Endothelial cell of umbilical vein (primary cell): ENCODE measurements at regions not wholly inside any gene's neighbourhood (a gene's known extent, or its start where the extent isn't known, plus 50 kb on each side); places are given as distances from the start of the nearest gene placed in this dataset.

Source experiments
- BruUV-seq: library from RNA; stranded (reverse); fragments of 400-500 nt; replicated peaks from 2 replicates; lab custom pipeline; 2021; lab: Mats Ljungman, UMichigan
- CTCF ChIA-PET: fragments of 300-600, 350-600 bp; sonication (Branson Sonifier 250); formaldehyde crosslinking; loops from one replicate; lab custom pipeline; 2021; ENCODE audit warnings: antibody characterized with exemption, inconsistent platforms; lab: Charles Lee
- POLR2A ChIA-PET: fragments of 300-600, 350-600 bp; sonication (Branson Sonifier 250); formaldehyde crosslinking; loops from one replicate; lab custom pipeline; 2021; ENCODE audit warnings: antibody characterized with exemption, inconsistent platforms; lab: Charles Lee
- DNase-seq: peaks from one replicate; pipeline ENCODE4 v3.0.0-alpha.2; 2011; ENCODE audit warnings: low read depth, low spot score
- FAIRE-seq: peaks from 2 replicates; lab custom pipeline; 2011; peaks lifted over from hg19 to GRCh38; lab: Jason Lieb, UNC
- H2AFZ ChIP-seq: 2 replicates; pipeline ENCODE4 v1.6.0; 2012; ENCODE audit warnings: low read depth, low read length, control low read depth, inconsistent platforms
- H3K27ac ChIP-seq: 2 replicates; pipeline ENCODE4 v1.5.1; 2011; ENCODE audit warnings: low read depth, mild to moderate bottlenecking, control low read depth, low read length, moderate library complexity; ENCODE audit not compliant: insufficient read depth
- H3K27me3 ChIP-seq, 2 experiments: 2 replicates each; pipeline versions ENCODE4 v1.6.0 to v1.6.1; 2011; ENCODE audit warnings: low read length in 2 of 2, mixed read lengths in 1 of 2; ENCODE audit not compliant: control insufficient read depth in 2 of 2, insufficient read depth in 2 of 2
- H3K36me3 ChIP-seq, 2 experiments: 2 replicates in 1 of 2; 3 replicates in 1 of 2; pipeline ENCODE4 v1.5.1; 2011; ENCODE audit warnings: low read length in 2 of 2, mild to moderate bottlenecking in 1 of 2, moderate library complexity in 1 of 2; ENCODE audit not compliant: control insufficient read depth in 2 of 2, insufficient read depth in 2 of 2; ENCODE audit errors: extremely low read depth in 1 of 2
- H3K4me1 ChIP-seq: 3 replicates; pipeline ENCODE4 v1.5.1; 2011; ENCODE audit warnings: mild to moderate bottlenecking, low read length; ENCODE audit not compliant: control insufficient read depth, insufficient read depth; ENCODE audit errors: extremely low read depth
- H3K4me2 ChIP-seq: 2 replicates; pipeline ENCODE4 v1.6.1; 2011; ENCODE audit warnings: low read length, control low read depth, mixed read lengths; ENCODE audit not compliant: insufficient read depth
- H3K4me3 ChIP-seq, 3 experiments: fragments of 200-600 bp in 1 of 3; sonication (generic), shearing (Covaris generic) in 1 of 3; replicated peaks in 1 of 3; 2 replicates each; pipeline ENCODE4 v1.5.1; 2011 to 2016; ENCODE audit warnings: control low read depth in 3 of 3, low read length in 3 of 3, mild to moderate bottlenecking in 2 of 3, inconsistent platforms in 1 of 3, low read depth in 1 of 3, moderate library complexity in 1 of 3; ENCODE audit not compliant: insufficient read depth in 1 of 3
- H3K79me2 ChIP-seq: 2 replicates; pipeline ENCODE4 v1.6.0; 2012; ENCODE audit warnings: low read length, inconsistent platforms; ENCODE audit not compliant: control insufficient read depth, insufficient read depth
- H3K9ac ChIP-seq: replicated peaks from 2 replicates; pipeline ENCODE3; 2011; ENCODE audit warnings: low read length, control low read depth; ENCODE audit not compliant: insufficient read depth; ENCODE audit errors: extremely low read depth
- H3K9me1 ChIP-seq: replicated peaks from 3 replicates; pipeline ENCODE4 v1.6.0; 2011; ENCODE audit warnings: mild to moderate bottlenecking, low read length; ENCODE audit not compliant: control insufficient read depth, insufficient read depth; ENCODE audit errors: extremely low read depth
- H3K9me3 ChIP-seq: replicated peaks from 2 replicates; pipeline ENCODE4 v1.5.1; 2012; ENCODE audit warnings: low read length, inconsistent platforms; ENCODE audit not compliant: control insufficient read depth, insufficient read depth
- H4K20me1 ChIP-seq: replicated peaks from 2 replicates; pipeline ENCODE3; 2011; ENCODE audit warnings: mild to moderate bottlenecking, low read length; ENCODE audit not compliant: control insufficient read depth, insufficient read depth; ENCODE audit errors: extremely low read depth
- CTCF ChIP-seq, 2 donors: IDR thresholded peaks; 1 replicate in 1 of 2; 2 replicates in 1 of 2; pipeline ENCODE4 v1.5.1; 2011; ENCODE audit warnings: low read length in 2 of 2, mild to moderate bottlenecking in 2 of 2, moderate library complexity in 2 of 2, control low read depth in 1 of 2, inconsistent platforms in 1 of 2, low read depth in 1 of 2; ENCODE audit not compliant: insufficient read depth in 1 of 2; ENCODE audit errors: extremely low read depth in 1 of 2
- EZH2 ChIP-seq: IDR thresholded peaks from 2 replicates; pipeline ENCODE4 v1.6.1; 2012; ENCODE audit warnings: borderline replicate concordance, low read depth, mild to moderate bottlenecking, moderate library complexity, low read length, inconsistent platforms; ENCODE audit not compliant: severe bottlenecking
- FOS ChIP-seq: IDR thresholded peaks from 2 replicates; pipeline ENCODE4 v1.6.1; 2011; ENCODE audit warnings: mild to moderate bottlenecking, low read length, moderate library complexity, borderline replicate concordance; ENCODE audit not compliant: insufficient read depth
- GATA2 ChIP-seq: IDR thresholded peaks from 2 replicates; pipeline ENCODE4 v1.7.0; 2011; ENCODE audit warnings: low read depth, mild to moderate bottlenecking, moderate library complexity, mixed read lengths, low read length; ENCODE audit not compliant: insufficient read length, insufficient read depth
- JUN ChIP-seq: IDR thresholded peaks from 2 replicates; pipeline ENCODE4 v1.6.1; 2011; ENCODE audit warnings: borderline replicate concordance, low read depth; ENCODE audit not compliant: insufficient read length, insufficient read depth
- MYC ChIP-seq: IDR thresholded peaks from one replicate; pipeline ENCODE4 v1.6.1; 2011; ENCODE audit warnings: mild to moderate bottlenecking, low read depth, low read length
- POLR2A ChIP-seq: IDR thresholded peaks from 2 replicates; pipeline ENCODE4 v1.6.1; 2012; ENCODE audit warnings: low read depth, mild to moderate bottlenecking, control low read depth, low read length
- POLR2AphosphoS5 ChIP-seq: IDR thresholded peaks from 2 replicates; pipeline ENCODE4 v1.6.1; 2012; ENCODE audit warnings: low read depth, mild to moderate bottlenecking, control low read depth, low read length, moderate library complexity; ENCODE audit not compliant: insufficient read depth
- dilution Hi-C: fragments of 300-500 bp; cut with MboI; formaldehyde crosslinking; loops from one replicate; pipeline ENCODE4 v1.15.0; 2019; ENCODE audit warnings: low sequenced_read_pairs; ENCODE audit not compliant: extremely low pct_ligation_motif_present
- intact Hi-C: fragments of 100-400 bp; cut with micrococcal nuclease; formaldehyde crosslinking; loops from one replicate; pipeline ENCODE4 v1.10.0; 2022
- TF ChIP-seq, protein P1 (sequence below): IDR thresholded peaks from 2 replicates; pipeline ENCODE4 v1.6.1; 2011; ENCODE audit not compliant: insufficient read depth, insufficient read length

GRCh38 chr12:91492648-91493047, 310.0 kb upstream of the DCN start:
- intact Hi-C loops, result no loop called here
- Histone ChIP-seq H3K9me1 (no peaks in the 10 kb centered on the region), H3K9ac (no peak overlapping the region), H3K79me2 (no peaks in the 10 kb centered on the region), H3K36me3 (no peaks in the 10 kb centered on the region), H3K4me1 (peaks cover 7% of the 10 kb centered on the region), H2AFZ (no peak overlapping the region), H3K4me2 (no peak overlapping the region), H3K4me3 (no peak overlapping the region), H4K20me1 (no peaks in the 10 kb centered on the region), H3K27ac (no peak overlapping the region), H3K27me3 (no peaks in the 10 kb centered on the region), H3K9me3 (no peaks in the 10 kb centered on the region)
- DNase-seq, result peak; percentile 52
- dilution Hi-C loops, result no loop called here
- CTCF ChIA-PET, result no interaction called here
- no peak for FAIRE-seq
- no TSS peak for BruUV-seq
- no peak for TF ChIP-seq CTCF (IDR thresholded peaks at IDR 0.05; ENCODE audit: extremely low read depth in 1 of 2, insufficient read depth in 1 of 2, low read depth in 1 of 2, low read length in 2 of 2)
- TF ChIP-seq EZH2, result no peak
- TF ChIP-seq GATA2, result no peak
- TF ChIP-seq MYC, result no peak
- TF ChIP-seq JUN, result no peak
- TF ChIP-seq, protein P1, sequence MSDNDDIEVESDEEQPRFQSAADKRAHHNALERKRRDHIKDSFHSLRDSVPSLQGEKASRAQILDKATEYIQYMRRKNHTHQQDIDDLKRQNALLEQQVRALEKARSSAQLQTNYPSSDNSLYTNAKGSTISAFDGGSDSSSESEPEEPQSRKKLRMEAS, result no peak
- no peak for TF ChIP-seq FOS
- no peak for TF ChIP-seq POLR2AphosphoS5
- TF ChIP-seq POLR2A, result no peak
- POLR2A ChIA-PET, result no interaction called here
